GM23338 (cell line): ENCODE measurements at regions not wholly inside any gene's neighbourhood (a gene's known extent, or its start where the extent isn't known, plus 50 kb on each side); places are given as distances from the start of the nearest gene placed in this dataset.

Experiments
- ATAC-seq: fragments of 200-7000 bp; cut with Tn5 transposase; 3 replicates; pipeline ENCODE4 v1.9.1; 2020
- DNase-seq: peaks from one replicate; pipeline ENCODE4 v3.0.0-alpha.2; 2015; ENCODE audit warnings: low spot score
- H2AFZ ChIP-seq: fragments of 200-600 bp; sonication (generic); 2 replicates; pipeline ENCODE4 v1.8.0; 2016; ENCODE audit warnings: antibody characterized with exemption, mild to moderate bottlenecking, moderate library complexity
- H3F3A ChIP-seq: fragments of 200-600 bp; sonication (generic); replicated peaks from 2 replicates; pipeline ENCODE4 v1.8.0; 2017; ENCODE audit warnings: antibody characterized with exemption, mixed run types, low read depth
- H3K27ac ChIP-seq: fragments of 200-600 bp; sonication (generic); 2 replicates; pipeline ENCODE4 v1.6.1; 2016; ENCODE audit warnings: low read depth
- H3K27me3 ChIP-seq: fragments of 200-600 bp; sonication (generic); 2 replicates; pipeline ENCODE4 v1.8.0; 2016; ENCODE audit warnings: mild to moderate bottlenecking, mixed run types, moderate library complexity; ENCODE audit not compliant: insufficient read depth
- H3K36me3 ChIP-seq: fragments of 200-600 bp; sonication (generic); 2 replicates; pipeline ENCODE4 v1.8.0; 2016; ENCODE audit warnings: mild to moderate bottlenecking; ENCODE audit not compliant: insufficient read depth
- H3K4me1 ChIP-seq: fragments of 200-600 bp; sonication (generic); 2 replicates; pipeline ENCODE4 v1.8.0; 2016; ENCODE audit warnings: mild to moderate bottlenecking, moderate library complexity; ENCODE audit not compliant: insufficient read depth
- H3K4me2 ChIP-seq: fragments of 200-600 bp; sonication (generic); 2 replicates; pipeline ENCODE4 v1.7.1; 2017; ENCODE audit warnings: mixed run types
- H3K4me3 ChIP-seq: fragments of 200-600 bp; sonication (generic); 2 replicates; pipeline ENCODE4 v1.6.1; 2016; ENCODE audit warnings: mixed run types
- H3K79me2 ChIP-seq: fragments of 200-600 bp; sonication (generic); replicated peaks from 2 replicates; pipeline ENCODE4 v1.8.0; 2017; ENCODE audit warnings: mild to moderate bottlenecking; ENCODE audit not compliant: insufficient read depth
- H3K9me2 ChIP-seq: fragments of 200-600 bp; sonication (generic); 2 replicates; pipeline ENCODE4 v1.8.0; 2017; ENCODE audit not compliant: insufficient read depth
- H4K20me1 ChIP-seq: fragments of 200-600 bp; sonication (generic); replicated peaks from 2 replicates; pipeline ENCODE4 v1.8.0; 2017; ENCODE audit warnings: mild to moderate bottlenecking; ENCODE audit not compliant: insufficient read depth
- H3K27ac Mint-ChIP-seq: 2 replicates; pipeline ENCODE4 v1.8.0; 2020; ENCODE audit warnings: inconsistent platforms, mild to moderate bottlenecking, moderate library complexity, mixed read lengths
- H3K27me3 Mint-ChIP-seq: 3 replicates; pipeline ENCODE4 v1.8.0; 2022; ENCODE audit warnings: low read depth, mild to moderate bottlenecking, moderate library complexity, mixed read lengths, inconsistent platforms; ENCODE audit not compliant: insufficient read depth, poor library complexity
- H3K36me3 Mint-ChIP-seq: 3 replicates; pipeline ENCODE4 v1.8.0; 2021; ENCODE audit warnings: low read depth, mild to moderate bottlenecking, inconsistent platforms, moderate library complexity, mixed read lengths
- H3K4me1 Mint-ChIP-seq: 3 replicates; pipeline ENCODE4 v1.8.0; 2020; ENCODE audit warnings: mild to moderate bottlenecking, inconsistent platforms, mixed read lengths
- H3K4me3 Mint-ChIP-seq: 3 replicates; pipeline ENCODE4 v1.8.0; 2021; ENCODE audit warnings: moderate library complexity, mild to moderate bottlenecking, inconsistent platforms, mixed read lengths
- H3K9me3 Mint-ChIP-seq: 3 replicates; pipeline ENCODE4 v1.8.0; 2020; ENCODE audit warnings: moderate library complexity, mild to moderate bottlenecking, inconsistent platforms, mixed read lengths
- CREB1 ChIP-seq: fragments of 250-450 bp; sonication (Bioruptor Pico); IDR thresholded peaks from 2 replicates; pipeline ENCODE4 v1.5.0; 2020; ENCODE audit warnings: low read depth, mild to moderate bottlenecking, moderate library complexity
- CTCF ChIP-seq, 2 experiments: fragments of 200-600 bp in 1 of 2; sonication (generic) in 1 of 2; conservative IDR thresholded peaks; 2 replicates each; pipeline versions ENCODE4 v1.5.1 to v1.6.1; 2016 to 2017; ENCODE audit warnings: antibody characterized with exemption in 2 of 2, low read depth in 2 of 2, mild to moderate bottlenecking in 2 of 2, moderate library complexity in 1 of 2
- ETS1 ChIP-seq: IDR thresholded peaks from 2 replicates; pipeline ENCODE4 v1.6.1; 2016; ENCODE audit warnings: antibody characterized with exemption
- EZH2 ChIP-seq: fragments of 200-600 bp; sonication (generic); IDR thresholded peaks from one replicate; pipeline ENCODE4 v1.8.0; 2017; ENCODE audit warnings: antibody characterized with exemption, mild to moderate bottlenecking, low read depth; ENCODE audit not compliant: unreplicated experiment
- EZH2phosphoT487 ChIP-seq: fragments of 200-600 bp; sonication (generic); IDR thresholded peaks from one replicate; pipeline ENCODE4 v1.8.1; 2018; ENCODE audit warnings: antibody characterized with exemption; ENCODE audit not compliant: unreplicated experiment
- NANOG ChIP-seq: IDR thresholded peaks from 2 replicates; pipeline ENCODE4 v1.6.1; 2016; ENCODE audit warnings: antibody characterized with exemption, borderline replicate concordance
- POLR2AphosphoS5 ChIP-seq: IDR thresholded peaks from 2 replicates; pipeline ENCODE4 v1.6.1; 2016; ENCODE audit warnings: antibody characterized with exemption, low read depth
- REST ChIP-seq: IDR thresholded peaks from one replicate; pipeline ENCODE4 v1.6.1; 2018; ENCODE audit warnings: antibody characterized with exemption; ENCODE audit not compliant: unreplicated experiment
- STAT1 ChIP-seq: IDR thresholded peaks from one replicate; pipeline ENCODE4 v1.6.1; 2016; ENCODE audit warnings: antibody characterized with exemption; ENCODE audit not compliant: unreplicated experiment
- ZNF331 ChIP-seq: fragments of 250-450 bp; sonication (Bioruptor Pico); IDR thresholded peaks from 2 replicates; pipeline ENCODE4 v1.5.0; 2020; ENCODE audit warnings: low read depth, mild to moderate bottlenecking, moderate library complexity
- ZNF462 ChIP-seq: fragments of 250-450 bp; sonication (Bioruptor Pico); IDR thresholded peaks from 2 replicates; pipeline ENCODE4 v1.5.0; 2020; ENCODE audit warnings: mild to moderate bottlenecking, moderate library complexity

GRCh38 chr12:83709899-83710298 lies 1023.2 kb downstream of the TMTC2 start:
- DNase-seq (no peak), ATAC-seq (no peak)
- no peaks in the 10 kb centered on the region for H3K79me2 ChIP-seq
- H3K9me2 ChIP-seq = no peaks in the 10 kb centered on the region
- no peaks in the 10 kb centered on the region for H3K27me3 ChIP-seq
- no peaks in the 10 kb centered on the region for H3K4me1 Mint-ChIP-seq
- H3K4me3 ChIP-seq = no peak overlapping the region
- no peak overlapping the region for H3K27ac ChIP-seq
- peaks cover 3% of the 10 kb centered on the region for H3K27me3 Mint-ChIP-seq
- peaks cover 16% of the 10 kb centered on the region for H3K36me3 ChIP-seq
- no peak overlapping the region for H3K27ac Mint-ChIP-seq
- peaks cover 58% of the 10 kb centered on the region for H3K9me3 Mint-ChIP-seq
- H4K20me1 ChIP-seq = no peaks in the 10 kb centered on the region
- H3K4me1 ChIP-seq = no peaks in the 10 kb centered on the region
- H3F3A ChIP-seq = no peaks in the 10 kb centered on the region
- no peak for TF ChIP-seq EZH2
- no peak for TF ChIP-seq ETS1
- TF ChIP-seq STAT1 = no peak
- TF ChIP-seq REST = no peak
- TF ChIP-seq POLR2AphosphoS5 = no peak
- TF ChIP-seq CREB1 (CRISPR knock-in tag) = no peak
- no peak for TF ChIP-seq ZNF462 (CRISPR knock-in tag)
- no peak for TF ChIP-seq ZNF331
- no peak for TF ChIP-seq EZH2phosphoT487
- TF ChIP-seq NANOG = no peak
- TF ChIP-seq CTCF (conservative IDR thresholded peaks at IDR 0.05; ENCODE audit: low read depth in 2 of 2) = no peak
- H3K4me3 Mint-ChIP-seq = no peak overlapping the region
- no peak overlapping the region for H2AFZ ChIP-seq
- H3K36me3 Mint-ChIP-seq = peaks cover 37% of the 10 kb centered on the region
- H3K4me2 ChIP-seq = no peak overlapping the region
